Pancreas (tissue), 10 donors: ENCODE measurements at regions not wholly inside any gene's neighbourhood (a gene's known extent, or its start where the extent isn't known, plus 50 kb on each side); places are given as distances from the start of the nearest gene placed in this dataset.
A peak's percentile ranks its signal among the peaks of the same experiment; 100 is the strongest.

Experiments
- ATAC-seq, 4 donors: fragments of 200-7000 bp; cut with Tn5 transposase; one replicate each; pipeline versions ENCODE4 v1.8.0 to v1.9.1; 2020; ENCODE audit warnings: mild to moderate bottlenecking in 4 of 4, moderate library complexity in 4 of 4
- DNase-seq, 6 donors: peaks; one replicate each; pipeline ENCODE4 v3.0.0-alpha.2; 2020
- FAIRE-seq: peaks from 2 replicates; lab custom pipeline; 2012; peaks lifted over from hg19 to GRCh38; lab: Jason Lieb, UNC
- H3K27ac ChIP-seq, 4 donors: fragments of 200-600 bp; sonication (generic); 1 replicate in 3 of 4; 2 replicates in 1 of 4; pipeline versions ENCODE4 v1.5.0 to v1.8.0; 2020
- H3K27me3 ChIP-seq, 4 donors: fragments of 200-600 bp; one replicate each; pipeline ENCODE4 v1.8.0; 2021
- H3K36me3 ChIP-seq, 3 donors: fragments of 200-600 bp; sonication (generic) in 1 of 3; one replicate each; pipeline versions ENCODE4 v1.5.0 to v1.8.0; 2020 to 2021
- H3K4me1 ChIP-seq, 3 donors: fragments of 200-600 bp; one replicate each; pipeline ENCODE4 v1.8.0; 2021
- H3K4me3 ChIP-seq, 4 donors: fragments of 200-600 bp; sonication (generic) in 2 of 4; one replicate each; pipeline versions ENCODE4 v1.5.0 to v1.8.0; 2020 to 2021
- H3K9me3 ChIP-seq, 4 donors: fragments of 200-600 bp; one replicate each; pipeline ENCODE4 v1.8.0; 2021
- CTCF ChIP-seq, 4 donors: fragments of 200-600 bp; sonication (generic) in 3 of 4; IDR thresholded peaks; one replicate each; pipeline versions ENCODE4 v1.5.0 to v1.8.0; 2021; ENCODE audit warnings: antibody characterized with exemption in 4 of 4
- WGBS, 2 donors: extraction: QIAGEN DNeasy Blood & Tissue Kit; methylation state at CpG; one replicate each; pipeline ENCODE4 v1.1.7; 2013; 5-methylcytosine and 5-hydroxymethylcytosine counted together
- intact Hi-C, 3 donors: fragments of 100-400 bp; cut with DNase I; formaldehyde crosslinking; loops; one replicate each; pipeline versions ENCODE4 v1.11.1 to v1.14.2; 2022
- donor health status: healthy with polysubstance abuse.
- donor health status: DM: no; HTN: no; CAD: no; lungs with moderate emphysema.
- donor health status: DM: no; HTN: no; CAD: no.
- donor health status: control.
- donor health status: control.
- donor health status: Bipolar disorder and iron deficiency.
- donor health status: DM: yes; HTN: yes; CAD: no.
- donor health status: DM: no; HTN: no; CAD: no.
- donor health status: DM: no; HTN: no; CAD: no.
- donor health status: DM: yes; HTN: yes; CAD: no.

- 63 to 80% methylated on average over 5 of the region's 5 CpGs for WGBS, 2 donors
- H3K4me3 ChIP-seq: no peak overlapping the region
- ATAC-seq (no peak), FAIRE-seq (no peak), DNase-seq (no peak)
- no peak for TF ChIP-seq CTCF (IDR thresholded peaks at IDR 0.05)
- H3K4me1 ChIP-seq: no peaks in the 10 kb centered on the region
- intact Hi-C loops: no loop called here
- H3K9me3 ChIP-seq: no peaks in the 10 kb centered on the region
- no peak overlapping the region for H3K27ac ChIP-seq
- no peaks in the 10 kb centered on the region for H3K36me3 ChIP-seq
- H3K27me3 ChIP-seq: no peaks in the 10 kb centered on the region
Measured at GRCh38 chr5:7105358-7105757, 290.6 kb upstream of the ADCY2 start.

- Histone ChIP-seq H3K27ac (no peak overlapping the region), H3K4me3 (no peak overlapping the region), H3K4me1 (no peaks in the 10 kb centered on the region), H3K9me3 (no peaks in the 10 kb centered on the region), H3K27me3 (no peaks in the 10 kb centered on the region), H3K36me3 (no peaks in the 10 kb centered on the region)
- intact Hi-C loops: no loop called here
- DNase-seq (no peak), FAIRE-seq (no peak), ATAC-seq (no peak)
- WGBS, 2 donors: 78 to 85% methylated on average over 6 of the region's 6 CpGs
- no peak for TF ChIP-seq CTCF (IDR thresholded peaks at IDR 0.05)
Measured at GRCh38 chr5:7117961-7118360, 278.0 kb upstream of the ADCY2 start.

GRCh38 chr5:7131680-7132079 is 264.3 kb upstream of the ADCY2 start:
- no peaks in the 10 kb centered on the region for H3K36me3 ChIP-seq
- no peak for TF ChIP-seq CTCF (IDR thresholded peaks at IDR 0.05)
- H3K4me1 ChIP-seq: no peaks in the 10 kb centered on the region
- no peak overlapping the region for H3K4me3 ChIP-seq
- no peak overlapping the region for H3K27ac ChIP-seq
- 70 to 78% methylated on average over 4 of the region's 4 CpGs for WGBS, 2 donors
- intact Hi-C loops: no loop called here
- ATAC-seq (no peak), DNase-seq (no peak), FAIRE-seq (no peak)
- no peaks in the 10 kb centered on the region for H3K9me3 ChIP-seq
- H3K27me3 ChIP-seq: no peaks in the 10 kb centered on the region

GRCh38 chr5:7146886-7147285 is 249.1 kb upstream of the ADCY2 start:
- FAIRE-seq: no peak
- Histone ChIP-seq H3K36me3 (no peaks in the 10 kb centered on the region), H3K4me1 (no peaks in the 10 kb centered on the region), H3K4me3 (no peak overlapping the region), H3K27ac (no peak overlapping the region), H3K27me3 (no peaks in the 10 kb centered on the region), H3K9me3 (no peaks in the 10 kb centered on the region)
- no peak for TF ChIP-seq CTCF (IDR thresholded peaks at IDR 0.05)
- intact Hi-C loops: no loop called here
- DNase-seq: peak in 1 of 6 donors; percentile 15
- WGBS, 2 donors: 14 to 21% methylated on average over 1 of the region's 1 CpG
- peak in 2 of 4 donors; percentile 72 to 76 for ATAC-seq

GRCh38 chr5:7157083-7157482 is 238.9 kb upstream of the ADCY2 start:
- no peak for ATAC-seq

More at GRCh38 chr5:7157083-7157482, 238.9 kb upstream of the ADCY2 start:
- TF ChIP-seq CTCF (IDR thresholded peaks at IDR 0.05): no peak
- intact Hi-C loops: no loop called here
- FAIRE-seq (no peak), DNase-seq (no peak)
- Histone ChIP-seq H3K36me3 (no peaks in the 10 kb centered on the region), H3K9me3 (no peaks in the 10 kb centered on the region), H3K27ac (no peak overlapping the region), H3K4me1 (no peaks in the 10 kb centered on the region), H3K4me3 (no peak overlapping the region), H3K27me3 (no peaks in the 10 kb centered on the region)
